Fibroblast of lung (primary cell): ENCODE measurements at regions not wholly inside any gene's neighbourhood (a gene's known extent, or its start where the extent isn't known, plus 50 kb on each side); places are given as distances from the start of the nearest gene placed in this dataset.

Source experiments
- DNase-seq, 2 donors: peaks; one replicate each; pipeline versions ENCODE4 v3.0.0 to v3.0.0-alpha.2; 2010; ENCODE audit warnings: low read depth in 2 of 2
- H2AFZ ChIP-seq: 2 replicates; pipeline ENCODE4 v1.5.1; 2012; ENCODE audit warnings: low read length, control low read depth, inconsistent platforms
- H3K27ac ChIP-seq: 2 replicates; pipeline ENCODE4 v1.5.1; 2011; ENCODE audit warnings: low read length, control low read depth; ENCODE audit not compliant: insufficient read depth
- H3K27me3 ChIP-seq: 2 replicates; pipeline ENCODE4 v1.5.1; 2011; ENCODE audit warnings: mild to moderate bottlenecking, low read length; ENCODE audit not compliant: control insufficient read depth, insufficient read depth
- H3K36me3 ChIP-seq: 2 replicates; pipeline ENCODE4 v1.5.1; 2011; ENCODE audit warnings: low read length; ENCODE audit not compliant: control insufficient read depth, insufficient read depth
- H3K4me1 ChIP-seq: 2 replicates; pipeline ENCODE4 v1.5.1; 2011; ENCODE audit warnings: low read length; ENCODE audit not compliant: control insufficient read depth, insufficient read depth; ENCODE audit errors: extremely low read depth
- H3K4me2 ChIP-seq: 2 replicates; pipeline ENCODE4 v1.5.1; 2011; ENCODE audit warnings: low read length, control low read depth; ENCODE audit not compliant: insufficient read depth; ENCODE audit errors: extremely low read depth
- H3K4me3 ChIP-seq, 4 experiments: fragments of 200-600 bp in 1 of 4; sonication (generic) in 1 of 4; replicated peaks in 1 of 4; 2 replicates each; pipeline ENCODE4 v1.5.1; 2011 to 2016; ENCODE audit warnings: low read length in 4 of 4, low read depth in 3 of 4, mild to moderate bottlenecking in 3 of 4, control low read depth in 2 of 4, inconsistent platforms in 1 of 4, mixed read lengths in 1 of 4; ENCODE audit not compliant: insufficient read depth in 1 of 4; ENCODE audit errors: control extremely low read depth in 1 of 4
- H3K79me2 ChIP-seq: 2 replicates; pipeline ENCODE4 v1.5.1; 2012; ENCODE audit warnings: mild to moderate bottlenecking, low read length, inconsistent platforms; ENCODE audit not compliant: control insufficient read depth, insufficient read depth
- H3K9ac ChIP-seq: 2 replicates; pipeline ENCODE4 v1.5.1; 2011; ENCODE audit warnings: mild to moderate bottlenecking, low read length, control low read depth; ENCODE audit not compliant: insufficient read depth
- H3K9me3 ChIP-seq: 2 replicates; pipeline ENCODE4 v1.5.1; 2012; ENCODE audit warnings: low read depth, low read length; ENCODE audit not compliant: control insufficient read depth, insufficient read depth
- H4K20me1 ChIP-seq: 2 replicates; pipeline ENCODE4 v1.5.1; 2011; ENCODE audit warnings: low read length; ENCODE audit not compliant: control insufficient read depth, insufficient read depth; ENCODE audit errors: extremely low read depth
- CTCF ChIP-seq, 2 donors: IDR thresholded peaks in 1 of 2; conservative IDR thresholded peaks in 1 of 2; 1 replicate in 1 of 2; 2 replicates in 1 of 2; pipeline ENCODE4 v1.5.1; 2011 to 2012; ENCODE audit warnings: low read length in 2 of 2, control low read depth in 1 of 2, inconsistent platforms in 1 of 2, low read depth in 1 of 2, mild to moderate bottlenecking in 1 of 2
- EZH2 ChIP-seq: IDR thresholded peaks from 2 replicates; pipeline ENCODE4 v1.5.1; 2012; ENCODE audit warnings: low read length, control low read depth, mild to moderate bottlenecking; ENCODE audit errors: missing control alignments

DNA sequence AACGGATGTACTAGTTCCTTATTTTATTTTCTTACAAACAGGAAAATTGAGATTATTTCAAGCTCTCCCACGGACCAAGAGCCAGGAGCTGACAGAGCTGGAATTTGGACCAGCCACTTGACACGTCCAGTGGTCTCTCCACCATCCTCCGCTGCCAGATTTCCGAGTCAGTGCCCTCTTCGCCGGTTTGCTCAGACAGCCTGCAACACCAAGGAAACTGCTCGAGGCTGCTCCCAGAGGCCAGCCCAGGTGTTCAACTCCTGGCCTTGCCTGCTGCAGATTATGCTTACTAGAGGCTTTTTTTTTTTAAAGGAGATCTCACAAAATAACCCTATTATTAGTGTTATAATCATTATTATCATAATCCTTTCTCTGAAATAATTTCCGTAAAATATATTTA, 779.8 kb downstream of the RNF144A start:
- no peak for DNase-seq
- no peak for TF ChIP-seq EZH2
- TF ChIP-seq CTCF (conservative IDR thresholded peaks at IDR 0.05 in 1 of 2, IDR thresholded peaks at IDR 0.05 in 1 of 2; ENCODE audit: low read depth in 1 of 2, low read length in 2 of 2): no peak
- Histone ChIP-seq H3K9ac (no peak overlapping the region), H3K9me3 (no peaks in the 10 kb centered on the region), H3K4me2 (no peak overlapping the region), H3K4me3 (no peak overlapping the region), H4K20me1 (no peaks in the 10 kb centered on the region), H3K79me2 (no peaks in the 10 kb centered on the region), H2AFZ (no peak overlapping the region), H3K27ac (no peak overlapping the region), H3K27me3 (no peaks in the 10 kb centered on the region), H3K36me3 (no peaks in the 10 kb centered on the region), H3K4me1 (peaks cover 6% of the 10 kb centered on the region)

GRCh38 chr2:7701791-7702190, 784.6 kb downstream of the RNF144A start:
- H2AFZ ChIP-seq: no peak overlapping the region
- DNase-seq: no peak
- no peaks in the 10 kb centered on the region for H3K9me3 ChIP-seq
- H3K79me2 ChIP-seq: no peaks in the 10 kb centered on the region
- H3K4me1 ChIP-seq: no peaks in the 10 kb centered on the region
- H3K36me3 ChIP-seq: no peaks in the 10 kb centered on the region
- TF ChIP-seq CTCF (conservative IDR thresholded peaks at IDR 0.05 in 1 of 2, IDR thresholded peaks at IDR 0.05 in 1 of 2; ENCODE audit: low read depth in 1 of 2, low read length in 2 of 2): no peak
- H3K9ac ChIP-seq: no peak overlapping the region
- no peak overlapping the region for H3K27ac ChIP-seq
- H3K4me3 ChIP-seq: no peak overlapping the region
- no peak overlapping the region for H3K4me2 ChIP-seq
- H4K20me1 ChIP-seq: no peaks in the 10 kb centered on the region
- H3K27me3 ChIP-seq: no peaks in the 10 kb centered on the region

DNA sequence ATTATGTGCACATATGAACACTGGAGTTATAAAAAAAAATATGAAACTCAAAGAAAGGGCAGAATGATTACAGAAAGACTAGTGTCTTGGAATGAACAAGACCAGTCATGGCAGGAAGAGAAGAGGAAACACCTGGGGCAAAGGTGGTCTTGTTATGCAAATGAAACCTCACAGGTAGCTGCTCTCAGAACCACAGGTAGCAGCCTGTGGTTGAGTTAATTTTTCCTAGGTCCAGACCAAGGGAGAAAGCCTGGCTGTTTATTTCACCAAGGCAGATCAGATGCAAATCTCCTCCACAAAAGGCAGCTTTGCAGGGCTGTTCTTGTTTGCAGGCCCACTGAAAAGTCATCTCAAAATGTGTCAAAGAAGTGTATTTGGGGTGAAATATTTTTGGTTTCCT, 785.8 kb downstream of the RNF144A start:
- Histone ChIP-seq H3K4me2 (no peak overlapping the region), H3K9ac (no peak overlapping the region), H3K4me1 (peaks cover 2% of the 10 kb centered on the region), H4K20me1 (no peaks in the 10 kb centered on the region), H3K79me2 (no peaks in the 10 kb centered on the region), H3K36me3 (no peaks in the 10 kb centered on the region), H2AFZ (no peak overlapping the region), H3K27ac (no peak overlapping the region), H3K27me3 (no peaks in the 10 kb centered on the region), H3K4me3 (no peak overlapping the region), H3K9me3 (no peaks in the 10 kb centered on the region)
- DNase-seq: no peak
- TF ChIP-seq EZH2 (no peak), CTCF (conservative IDR thresholded peaks at IDR 0.05 in 1 of 2, IDR thresholded peaks at IDR 0.05 in 1 of 2; ENCODE audit: low read depth in 1 of 2, low read length in 2 of 2) (no peak)
